ENCODE measurements at regions not wholly inside any gene's neighbourhood (a gene's known extent, or its start where the extent isn't known, plus 50 kb on each side); places are given as distances from the start of the nearest gene placed in this dataset.

DNA sequence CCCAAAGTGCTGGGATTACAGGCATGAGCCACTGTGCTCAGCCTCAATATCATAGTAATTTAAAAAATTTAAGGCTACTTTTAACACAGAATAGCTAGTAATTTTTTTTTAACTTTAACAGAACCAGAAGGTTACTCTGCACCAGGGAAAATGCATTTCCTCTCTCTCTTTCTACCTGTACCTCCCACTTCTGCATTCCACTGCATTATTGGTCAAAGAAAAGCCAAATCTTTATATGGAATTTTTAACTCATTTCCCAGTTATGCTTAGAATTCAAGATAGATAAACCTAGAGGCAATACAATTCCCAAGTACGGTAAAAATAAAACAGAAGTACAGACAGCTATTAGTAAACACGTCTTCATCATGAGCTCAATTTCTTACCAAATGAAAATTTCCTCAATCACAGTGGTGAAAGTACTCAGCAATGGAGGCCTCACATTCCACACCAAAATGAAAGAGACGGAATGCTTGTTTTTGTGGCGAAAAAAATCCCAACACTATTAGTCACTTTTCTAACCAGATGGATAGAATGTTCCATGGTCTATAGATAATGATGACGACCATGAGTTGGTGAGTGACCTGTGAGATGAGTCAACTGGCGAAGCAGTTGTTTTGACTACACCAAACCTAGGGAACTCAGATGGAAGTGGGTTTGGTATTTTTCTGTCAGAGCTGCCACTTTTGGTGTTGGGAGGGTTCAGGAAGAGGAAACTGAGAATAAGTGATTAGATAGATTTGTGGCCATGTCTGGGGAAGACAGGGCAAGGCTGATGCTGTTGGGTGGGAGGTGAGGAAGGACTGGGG lies 104.7 kb upstream of the SGK1 start:
- TF ChIP-seq, protein P1, sequence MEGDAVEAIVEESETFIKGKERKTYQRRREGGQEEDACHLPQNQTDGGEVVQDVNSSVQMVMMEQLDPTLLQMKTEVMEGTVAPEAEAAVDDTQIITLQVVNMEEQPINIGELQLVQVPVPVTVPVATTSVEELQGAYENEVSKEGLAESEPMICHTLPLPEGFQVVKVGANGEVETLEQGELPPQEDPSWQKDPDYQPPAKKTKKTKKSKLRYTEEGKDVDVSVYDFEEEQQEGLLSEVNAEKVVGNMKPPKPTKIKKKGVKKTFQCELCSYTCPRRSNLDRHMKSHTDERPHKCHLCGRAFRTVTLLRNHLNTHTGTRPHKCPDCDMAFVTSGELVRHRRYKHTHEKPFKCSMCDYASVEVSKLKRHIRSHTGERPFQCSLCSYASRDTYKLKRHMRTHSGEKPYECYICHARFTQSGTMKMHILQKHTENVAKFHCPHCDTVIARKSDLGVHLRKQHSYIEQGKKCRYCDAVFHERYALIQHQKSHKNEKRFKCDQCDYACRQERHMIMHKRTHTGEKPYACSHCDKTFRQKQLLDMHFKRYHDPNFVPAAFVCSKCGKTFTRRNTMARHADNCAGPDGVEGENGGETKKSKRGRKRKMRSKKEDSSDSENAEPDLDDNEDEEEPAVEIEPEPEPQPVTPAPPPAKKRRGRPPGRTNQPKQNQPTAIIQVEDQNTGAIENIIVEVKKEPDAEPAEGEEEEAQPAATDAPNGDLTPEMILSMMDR (IDR thresholded peaks at IDR 0.05) = no peak

DNA sequence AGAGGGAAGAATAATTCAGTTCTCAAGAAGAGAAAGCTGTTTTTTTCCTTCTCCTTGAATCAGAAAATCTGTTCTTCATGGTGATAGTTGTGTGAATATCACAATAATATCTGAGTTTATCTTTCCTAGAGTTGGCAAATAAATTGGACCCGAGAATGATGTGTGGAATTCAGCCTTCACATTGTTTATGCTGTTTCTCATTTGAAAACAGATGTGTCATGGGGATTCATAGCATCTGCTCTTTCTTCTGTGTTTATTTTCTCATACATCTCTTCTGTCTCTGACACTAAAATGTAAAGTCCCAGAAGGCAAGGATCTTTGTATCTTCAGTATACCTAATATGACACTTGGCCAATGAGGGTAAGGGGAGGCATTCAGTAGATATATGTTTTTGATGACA lies 103.6 kb upstream of the SGK1 start:
- TF ChIP-seq, protein P1 (IDR thresholded peaks at IDR 0.05) = no peak

DNA sequence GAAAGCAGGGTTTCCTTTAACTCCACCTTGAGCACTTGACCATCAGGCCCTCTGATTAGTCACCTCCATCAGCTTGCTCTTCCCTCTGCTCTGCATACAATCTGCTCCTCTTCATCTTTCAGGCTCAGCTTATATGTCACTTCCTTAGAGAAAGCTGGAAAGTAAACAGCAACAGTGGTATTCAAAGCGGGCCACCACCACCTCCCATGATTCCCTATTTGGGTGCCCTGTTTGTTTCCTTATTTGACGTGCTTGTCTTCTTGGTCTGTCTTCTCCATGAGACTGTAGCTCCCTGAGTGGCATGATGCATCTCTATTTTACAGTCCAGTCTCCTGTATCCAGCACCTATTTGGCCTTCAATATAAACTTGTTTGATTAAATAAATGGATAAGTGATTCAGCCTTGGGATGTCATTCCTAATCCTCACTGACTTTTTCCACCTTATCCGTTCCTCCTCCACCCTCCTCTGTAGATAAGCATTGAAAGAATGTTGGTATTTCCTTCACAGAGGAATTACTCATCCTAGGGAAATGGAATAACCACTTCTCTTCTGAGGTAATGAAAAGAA lies 102.8 kb upstream of the SGK1 start:
- TF ChIP-seq, protein P1 (IDR thresholded peaks at IDR 0.05) = no peak

DNA sequence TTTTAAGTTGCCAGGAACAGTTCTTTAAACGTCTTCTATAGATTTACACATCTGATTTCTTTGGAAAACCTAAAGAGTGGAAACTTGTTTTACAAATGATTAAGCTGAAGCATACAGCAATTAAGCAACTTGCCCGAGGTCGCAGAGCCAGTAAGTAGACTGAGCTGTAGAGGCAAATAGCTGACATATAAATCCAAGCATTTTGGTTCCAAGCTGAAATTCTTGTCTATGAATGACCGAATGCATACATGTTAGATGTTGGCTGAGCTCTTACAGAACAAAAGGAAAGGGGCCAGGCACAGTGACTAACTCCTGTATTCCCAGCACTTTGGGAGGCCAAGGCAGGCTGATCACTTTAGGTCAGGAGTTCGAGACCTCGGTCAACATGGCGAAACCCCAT lies 101.8 kb upstream of the SGK1 start:
- TF ChIP-seq, protein P1 (IDR thresholded peaks at IDR 0.05) = no peak

DNA sequence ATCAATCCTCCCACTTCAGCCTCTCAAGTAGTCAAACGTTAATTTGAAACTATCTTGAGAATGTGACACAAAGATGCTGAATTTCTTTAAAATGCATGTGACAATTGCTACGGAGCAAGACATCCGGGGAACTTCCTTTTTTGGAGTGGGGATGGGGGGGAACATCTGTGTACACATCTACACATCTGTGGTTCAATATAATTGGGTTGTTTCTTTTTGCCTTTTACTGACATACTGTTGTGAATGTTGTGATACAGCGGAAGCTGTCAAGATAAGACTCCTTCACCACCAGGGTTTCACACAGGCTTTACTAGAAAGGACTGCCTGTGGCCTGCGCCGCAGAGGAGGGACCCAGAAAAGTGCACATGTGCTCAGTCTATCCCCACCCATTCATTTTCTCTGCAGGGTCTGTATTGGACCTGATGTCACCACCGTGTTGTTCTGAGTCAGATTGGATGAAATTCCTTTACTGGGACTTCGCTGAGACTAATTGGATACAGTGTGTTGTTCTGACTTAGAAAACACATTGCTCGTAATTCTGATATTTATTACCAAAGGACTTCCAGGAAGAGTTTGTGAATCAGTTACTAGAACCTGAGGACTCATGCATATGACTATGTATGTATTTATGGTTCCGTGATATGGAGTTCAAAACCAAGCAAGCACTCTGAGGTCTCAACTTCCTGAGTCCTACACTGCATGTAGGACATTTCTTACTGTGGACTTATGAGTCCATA lies 98.7 kb upstream of the SGK1 start:
- TF ChIP-seq, protein P1 (IDR thresholded peaks at IDR 0.05) = no peak

DNA sequence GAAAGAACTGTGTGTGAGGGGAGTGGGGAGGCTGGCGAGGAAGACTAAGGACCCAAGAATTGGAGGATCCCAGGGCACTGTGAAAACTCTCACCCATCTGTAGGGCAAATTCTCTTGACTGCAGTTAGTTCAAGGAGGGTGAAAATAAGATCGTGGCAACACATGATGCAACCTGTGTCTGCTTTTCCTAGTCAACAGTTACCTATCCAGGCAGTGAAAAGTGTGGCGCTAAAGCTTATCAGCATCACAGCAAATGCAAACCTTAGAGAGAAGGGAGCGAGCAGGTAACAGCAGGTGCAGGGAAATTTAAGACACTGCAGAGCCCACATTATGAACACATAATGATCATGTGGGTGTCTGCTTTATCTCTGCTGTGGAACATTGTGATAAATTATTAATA lies 97.7 kb upstream of the SGK1 start:
- TF ChIP-seq, protein P1 (IDR thresholded peaks at IDR 0.05) = no peak

DNA sequence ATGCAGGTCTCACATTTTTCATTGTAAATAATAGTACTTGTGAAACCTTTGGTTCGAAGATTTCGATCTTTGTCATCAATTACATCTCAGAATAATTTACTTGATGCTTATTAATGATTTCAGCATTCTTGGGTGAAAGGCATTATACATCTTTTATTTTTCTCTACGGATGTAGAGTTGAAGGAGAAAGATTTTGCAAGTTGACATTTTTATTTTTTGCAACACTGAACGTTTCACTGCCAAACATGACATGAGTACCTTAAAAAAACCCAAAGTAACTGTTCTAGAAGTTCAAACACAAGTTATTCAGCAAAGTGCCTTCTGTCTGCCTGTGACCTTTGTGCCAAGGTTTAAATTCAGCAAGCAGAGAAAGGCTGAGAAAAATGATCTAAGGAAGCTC lies 97.3 kb upstream of the SGK1 start:
- TF ChIP-seq, protein P1 (IDR thresholded peaks at IDR 0.05) = no peak

Data from LNCAP (cell line).